ENCODE measurements at regions not wholly inside any gene's neighbourhood (a gene's known extent, or its start where the extent isn't known, plus 50 kb on each side); places are given as distances from the start of the nearest gene placed in this dataset.

DNA sequence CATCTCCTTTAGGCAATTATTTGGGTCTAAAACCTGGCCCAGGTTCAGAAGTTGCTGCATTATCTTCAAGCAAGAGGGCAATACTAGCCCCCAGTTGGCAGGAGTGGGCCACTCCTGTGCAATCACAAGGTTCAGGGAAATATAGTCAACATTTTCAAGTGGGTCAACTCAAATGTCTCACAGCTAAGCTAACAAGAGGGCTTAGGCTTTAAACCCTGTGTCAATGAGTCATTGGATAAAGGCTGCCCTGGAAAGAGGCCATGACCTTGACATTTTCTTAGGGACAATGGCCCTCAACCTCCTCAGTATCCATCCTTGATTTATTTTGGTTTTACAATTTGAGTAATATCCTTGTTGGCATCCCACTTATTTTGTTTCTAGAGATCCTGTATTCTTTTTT, 73.5 kb upstream of the DCP1A start:
- Histone ChIP-seq H3K4ac (ENCODE audit: low read depth, low read length) (no peak overlapping the region), H2AFZ (replicated peaks; ENCODE audit: low read length, poor library complexity) (no peak overlapping the region), H4K5ac (ENCODE audit: low read depth, low read length) (no peak overlapping the region), H4K20me1 (ENCODE audit: insufficient read depth, low read length) (no peaks in the 10 kb centered on the region), H3K9me3 (ENCODE audit: control insufficient read depth, insufficient read depth, low read length) (no peaks in the 10 kb centered on the region), H3K27me3 (ENCODE audit: control insufficient read depth, insufficient read depth, low read length) (no peaks in the 10 kb centered on the region), H3K9me1 (ENCODE audit: insufficient read depth, low read length) (no peaks in the 10 kb centered on the region), H3K79me1 (ENCODE audit: low read depth in 1 of 2, low read length in 2 of 2) (no peaks in the 10 kb centered on the region), H3K4me2 (ENCODE audit: low read depth, low read length) (no peak overlapping the region), H3K18ac (ENCODE audit: low read depth, low read length) (no peak overlapping the region), H3K4me3 (ENCODE audit: insufficient read depth, low read depth, low read length) (no peak overlapping the region), H3K56ac (ENCODE audit: extremely low read depth, insufficient read depth, low read length) (no peak overlapping the region), H3K27ac (ENCODE audit: insufficient read depth, low read length) (no peak overlapping the region), H3K23ac (ENCODE audit: low read depth, low read length) (no peak overlapping the region), H2AK5ac (ENCODE audit: low read depth, low read length) (no peak overlapping the region), H3K9ac (ENCODE audit: low read depth, low read length) (no peak overlapping the region), H2BK5ac (ENCODE audit: low read depth, low read length, poor library complexity, severe bottlenecking) (no peak overlapping the region), H4K8ac (ENCODE audit: low read depth in 2 of 2, low read length in 2 of 2) (no peak overlapping the region), H2AK9ac (replicated peaks; ENCODE audit: low read depth, low read length, poor library complexity) (no peak overlapping the region), H2BK20ac (ENCODE audit: low read depth, low read length) (no peak overlapping the region), H3K36me3 (ENCODE audit: control insufficient read depth, insufficient read depth, low read length) (no peaks in the 10 kb centered on the region), H3K4me1 (ENCODE audit: control insufficient read depth, insufficient read depth, low read length) (no peaks in the 10 kb centered on the region), H2BK120ac (ENCODE audit: low read depth, low read length) (no peak overlapping the region), H4K91ac (ENCODE audit: insufficient read depth, low read depth, low read length) (no peak overlapping the region), H2BK15ac (ENCODE audit: low read depth, low read length) (no peak overlapping the region), H3K14ac (replicated peaks; ENCODE audit: low read depth, low read length) (no peak overlapping the region)
- BruUV-seq (replicated peaks) = no TSS peak
- TF ChIP-seq SMC3 (IDR thresholded peaks at IDR 0.05; ENCODE audit: low read depth, low read length) (no peak), RCOR1 (IDR thresholded peaks at IDR 0.05; ENCODE audit: insufficient replicate concordance, low read length) (no peak), MXI1 (IDR thresholded peaks at IDR 0.05; ENCODE audit: borderline replicate concordance, low read depth, low read length) (no peak), POLR2A (IDR thresholded peaks at IDR 0.05; ENCODE audit: low read depth, low read length) (no peak), MAZ (IDR thresholded peaks at IDR 0.05; ENCODE audit: borderline replicate concordance, low read depth, low read length) (no peak)
- TF ChIP-seq, protein P1, sequence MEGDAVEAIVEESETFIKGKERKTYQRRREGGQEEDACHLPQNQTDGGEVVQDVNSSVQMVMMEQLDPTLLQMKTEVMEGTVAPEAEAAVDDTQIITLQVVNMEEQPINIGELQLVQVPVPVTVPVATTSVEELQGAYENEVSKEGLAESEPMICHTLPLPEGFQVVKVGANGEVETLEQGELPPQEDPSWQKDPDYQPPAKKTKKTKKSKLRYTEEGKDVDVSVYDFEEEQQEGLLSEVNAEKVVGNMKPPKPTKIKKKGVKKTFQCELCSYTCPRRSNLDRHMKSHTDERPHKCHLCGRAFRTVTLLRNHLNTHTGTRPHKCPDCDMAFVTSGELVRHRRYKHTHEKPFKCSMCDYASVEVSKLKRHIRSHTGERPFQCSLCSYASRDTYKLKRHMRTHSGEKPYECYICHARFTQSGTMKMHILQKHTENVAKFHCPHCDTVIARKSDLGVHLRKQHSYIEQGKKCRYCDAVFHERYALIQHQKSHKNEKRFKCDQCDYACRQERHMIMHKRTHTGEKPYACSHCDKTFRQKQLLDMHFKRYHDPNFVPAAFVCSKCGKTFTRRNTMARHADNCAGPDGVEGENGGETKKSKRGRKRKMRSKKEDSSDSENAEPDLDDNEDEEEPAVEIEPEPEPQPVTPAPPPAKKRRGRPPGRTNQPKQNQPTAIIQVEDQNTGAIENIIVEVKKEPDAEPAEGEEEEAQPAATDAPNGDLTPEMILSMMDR (conservative IDR thresholded peaks at IDR 0.05; ENCODE audit: low read depth, low read length) = no peak
- dilution Hi-C loops (cut with HindIII; ENCODE audit: low sequenced_read_pairs, unreplicated experiment) (no loop called here), in situ Hi-C loops (cut with MboI; ENCODE audit: low sequenced_read_pairs) (no loop called here), intact Hi-C loops (cut with micrococcal nuclease) (no loop called here)
- CTCF ChIA-PET = no interaction called here
- ATAC-seq (ENCODE audit: low read depth) (no peak), DNase-seq (no peak)
- POLR2A ChIA-PET (ENCODE audit: unreplicated experiment) = no interaction called here
